HG03575 (cell line): ENCODE measurements at regions not wholly inside any gene's neighbourhood (a gene's known extent, or its start where the extent isn't known, plus 50 kb on each side); places are given as distances from the start of the nearest gene placed in this dataset.

Experiments
- ATAC-seq: cut with Tn5 transposase; IDR thresholded peaks from one replicate; pipeline ENCODE4 v1.9.1; 2021; ENCODE audit not compliant: unreplicated experiment, insufficient number of reproducible peaks, low FRiP score; ENCODE audit errors: extremely low read depth

GRCh38 chr4:58272311-58272710 is 1162.1 kb upstream of the IGFBP7 start:
- no peak for ATAC-seq

GRCh38 chr4:58265734-58266133 is 1155.5 kb upstream of the IGFBP7 start:
- no peak for ATAC-seq

- ATAC-seq: no peak
Measured at GRCh38 chr4:58261526-58261925, 1151.3 kb upstream of the IGFBP7 start.

GRCh38 chr4:58254291-58254690 is 1144.1 kb upstream of the IGFBP7 start:
- no peak for ATAC-seq

DNA sequence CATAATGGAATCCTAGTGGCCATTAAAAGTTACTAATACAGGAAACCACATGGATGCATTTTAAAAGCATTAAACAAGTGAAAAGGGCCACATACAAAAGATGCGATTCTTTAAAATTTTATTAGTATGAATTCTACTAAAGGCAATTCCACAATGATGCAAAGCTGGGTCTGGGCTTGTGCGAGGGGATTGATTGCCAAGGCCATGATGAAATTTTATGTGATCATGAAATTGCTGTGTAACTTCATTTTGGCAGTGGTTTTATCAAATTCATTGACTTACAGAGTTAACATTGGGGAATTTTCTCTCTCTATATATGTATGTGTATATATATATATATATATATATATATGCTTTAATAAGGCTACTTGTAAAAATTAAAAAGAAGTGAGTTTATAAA is 1142.5 kb upstream of the IGFBP7 start:
- ATAC-seq: no peak

GRCh38 chr4:58247792-58248191 is 1137.6 kb upstream of the IGFBP7 start:
- ATAC-seq: no peak

DNA sequence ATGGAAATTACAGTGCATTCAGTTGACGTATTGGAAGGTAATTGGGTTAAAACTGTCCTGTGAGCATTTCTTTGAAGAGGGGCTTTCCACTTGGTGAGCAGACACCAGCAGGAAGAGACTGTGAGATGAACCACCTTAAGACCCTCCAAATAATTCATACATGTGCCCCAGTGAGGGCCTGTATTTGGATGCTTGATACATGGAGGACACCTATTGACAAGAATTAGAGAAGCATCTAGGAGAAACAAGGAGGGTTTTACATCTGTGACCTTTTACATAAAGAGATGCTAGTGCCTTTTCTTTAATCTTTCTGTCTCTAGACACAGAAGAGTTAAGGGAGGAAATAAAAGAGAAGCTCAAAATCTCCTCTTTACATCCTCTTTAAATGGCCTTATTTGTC is 1115.3 kb upstream of the IGFBP7 start:
- no peak for ATAC-seq

DNA sequence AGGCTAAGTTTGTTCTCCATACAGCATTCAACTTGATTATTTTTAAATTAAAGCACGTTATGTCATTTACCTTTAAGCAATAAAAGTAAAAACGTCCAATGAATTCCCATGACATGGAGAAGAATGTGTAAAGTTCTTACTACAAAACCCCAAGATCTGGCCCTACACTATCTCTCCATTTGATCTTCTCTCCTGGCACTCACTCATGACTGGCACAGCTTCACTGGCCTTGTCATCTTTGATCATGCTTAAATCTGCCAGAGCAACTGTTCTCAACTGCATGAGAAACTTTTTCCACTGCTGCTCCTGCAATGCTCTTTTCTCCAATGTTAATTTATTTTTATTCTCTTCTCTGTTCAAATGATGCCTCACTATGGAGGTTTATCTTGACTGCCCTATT is 1109.0 kb upstream of the IGFBP7 start:
- ATAC-seq: no peak

DNA sequence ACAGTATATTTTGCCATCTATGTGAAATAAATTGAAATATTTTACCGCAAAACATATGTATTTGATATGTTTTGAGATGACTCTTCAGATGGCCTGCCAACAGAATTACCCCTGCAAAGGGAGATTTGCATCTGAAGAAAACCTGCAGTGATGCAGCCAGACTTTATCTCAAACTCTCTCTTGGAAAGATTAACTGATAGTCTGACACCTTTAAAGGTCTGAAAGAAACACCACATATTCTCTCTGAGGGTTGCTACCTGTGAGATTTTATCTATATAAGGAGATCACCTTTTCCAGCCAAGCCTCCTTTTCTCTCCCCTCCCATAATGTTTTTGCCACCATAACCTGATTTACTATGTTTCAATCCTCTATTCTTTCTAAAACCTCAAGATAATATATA is 1106.3 kb upstream of the IGFBP7 start:
- ATAC-seq: no peak

GRCh38 chr4:58214376-58214775 is 1104.2 kb upstream of the IGFBP7 start:
- no peak for ATAC-seq

GRCh38 chr4:58209551-58209950 is 1099.4 kb upstream of the IGFBP7 start:
- ATAC-seq: no peak

DNA sequence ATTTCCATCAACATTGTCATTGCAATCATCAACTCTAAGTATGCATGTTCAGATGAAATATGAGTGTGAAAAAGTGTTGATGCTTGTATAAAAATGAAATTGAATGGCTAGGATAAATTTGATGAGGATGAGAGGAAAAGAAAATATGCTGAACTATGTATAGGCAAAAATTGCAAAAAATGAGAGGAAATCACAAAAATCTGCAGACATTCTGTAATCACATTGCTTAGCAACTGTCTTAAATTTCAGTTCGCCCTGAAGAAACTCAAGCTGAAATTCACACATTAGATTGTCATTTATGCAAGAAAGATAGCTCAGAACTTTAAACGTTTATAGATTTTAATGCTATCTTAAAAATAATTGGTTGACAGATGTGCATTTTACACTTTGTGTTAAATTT is 1098.8 kb upstream of the IGFBP7 start:
- no peak for ATAC-seq

- no peak for ATAC-seq
Measured at GRCh38 chr4:58205446-58206235, 1095.5 kb upstream of the IGFBP7 start.

DNA sequence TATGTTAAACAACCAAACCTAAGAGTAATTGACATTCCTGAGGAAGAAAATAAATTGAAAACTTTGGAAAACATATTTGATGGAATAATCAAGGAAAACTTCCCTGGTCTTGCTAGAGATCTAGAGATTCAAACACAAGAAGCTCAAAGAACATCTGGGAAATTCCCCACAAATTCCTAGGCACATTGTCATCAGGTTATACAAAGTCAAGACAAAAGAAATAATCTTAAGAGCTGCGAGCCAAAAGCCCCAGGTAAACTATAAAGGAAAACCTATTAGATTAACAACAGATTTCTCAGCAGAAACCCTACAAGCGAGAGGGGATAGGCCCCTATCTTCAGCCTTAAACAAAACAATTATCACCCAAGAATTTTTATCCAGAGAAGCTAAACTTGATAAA is 1082.0 kb upstream of the IGFBP7 start:
- ATAC-seq: no peak

DNA sequence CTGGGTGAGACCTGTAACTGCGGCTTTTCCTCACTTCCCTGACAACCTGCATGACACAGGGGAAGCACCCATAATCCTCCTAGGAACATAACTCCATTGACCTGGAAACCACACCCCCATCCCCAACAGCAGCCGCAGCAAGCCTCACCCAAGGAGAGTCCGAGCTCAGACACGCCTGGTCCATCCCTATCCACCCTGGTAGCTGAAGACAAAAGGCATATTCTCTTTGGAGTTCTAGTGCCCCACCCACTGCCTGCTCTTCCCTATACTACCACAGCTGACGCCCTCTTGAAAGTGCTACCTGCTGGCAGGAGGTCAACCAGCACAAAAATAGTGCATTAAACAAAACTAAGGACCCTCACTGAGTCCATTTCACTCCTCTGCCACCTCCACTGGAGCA is 1080.9 kb upstream of the IGFBP7 start:
- ATAC-seq: no peak

DNA sequence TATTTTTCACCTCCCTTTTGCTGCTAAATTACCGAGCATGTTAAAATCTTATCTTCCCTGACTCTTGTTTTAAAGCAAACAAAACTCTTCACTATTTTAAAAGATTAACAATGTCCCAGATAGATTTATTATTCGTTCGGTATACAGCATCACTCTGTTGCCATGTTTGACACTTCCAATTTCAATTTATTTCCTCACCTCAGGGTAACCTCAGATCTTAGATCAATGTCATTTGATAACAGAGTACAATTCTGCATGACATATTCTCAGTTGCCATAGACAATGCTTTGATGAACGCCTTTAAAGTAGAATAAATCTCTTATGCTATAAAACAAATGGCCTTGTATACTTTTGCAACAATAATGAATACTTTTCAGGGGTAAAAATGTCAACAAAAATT is 1078.1 kb upstream of the IGFBP7 start:
- no peak for ATAC-seq

- no peak for ATAC-seq
Measured at GRCh38 chr4:58175024-58175423, 1064.8 kb upstream of the IGFBP7 start.

DNA sequence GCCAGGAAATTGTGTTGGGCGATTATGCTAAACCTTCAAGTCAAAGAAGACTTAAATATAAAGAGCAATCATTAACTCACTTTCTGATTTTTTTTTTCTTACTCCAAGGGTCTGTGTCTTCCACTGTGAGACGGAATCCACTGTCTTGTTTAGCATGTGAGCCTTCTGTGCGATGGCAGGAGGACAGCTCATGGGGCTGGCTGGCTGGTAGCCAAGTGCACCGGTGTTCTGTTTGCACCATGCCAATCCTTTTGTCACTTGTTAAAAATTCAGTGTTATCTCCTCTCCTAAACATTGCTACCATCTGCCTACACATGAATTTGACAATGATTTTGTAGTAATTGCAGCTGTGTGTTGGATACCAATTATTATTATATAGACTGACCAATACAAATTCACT is 1056.3 kb upstream of the IGFBP7 start:
- no peak for ATAC-seq

- ATAC-seq: no peak
Measured at GRCh38 chr4:58163156-58163555, 1053.0 kb upstream of the IGFBP7 start.

GRCh38 chr4:58149404-58150085 is 1039.4 kb upstream of the IGFBP7 start:
- ATAC-seq: no peak

- ATAC-seq: no peak
Measured at GRCh38 chr4:58144721-58145120, 1034.5 kb upstream of the IGFBP7 start.
